Adrenal gland (tissue), 5 donors: ENCODE measurements at regions not wholly inside any gene's neighbourhood (a gene's known extent, or its start where the extent isn't known, plus 50 kb on each side); places are given as distances from the start of the nearest gene placed in this dataset.

Experiments used
- POLR2A ChIP-seq, 2 donors: fragments of 450-650 bp; IDR thresholded peaks; one replicate each; pipeline ENCODE4 v1.6.1; 2017; ENCODE audit warnings: antibody characterized with exemption in 2 of 2, mild to moderate bottlenecking in 2 of 2, moderate library complexity in 1 of 2
- TF ChIP-seq, protein P1 (sequence below), 6 experiments: fragments of 450-650 bp in 4 of 6; fragments of 200-600 bp in 2 of 6; sonication (generic) in 1 of 6; IDR thresholded peaks; 1 replicate in 5 of 6; 2 replicates in 1 of 6; pipeline versions ENCODE4 v1.5.1 to v1.8.0; 2016 to 2021; ENCODE audit warnings: antibody characterized with exemption in 6 of 6, mild to moderate bottlenecking in 2 of 6, moderate library complexity in 1 of 6
- donor health status: DM: no; HTN: no; CAD: no.

DNA sequence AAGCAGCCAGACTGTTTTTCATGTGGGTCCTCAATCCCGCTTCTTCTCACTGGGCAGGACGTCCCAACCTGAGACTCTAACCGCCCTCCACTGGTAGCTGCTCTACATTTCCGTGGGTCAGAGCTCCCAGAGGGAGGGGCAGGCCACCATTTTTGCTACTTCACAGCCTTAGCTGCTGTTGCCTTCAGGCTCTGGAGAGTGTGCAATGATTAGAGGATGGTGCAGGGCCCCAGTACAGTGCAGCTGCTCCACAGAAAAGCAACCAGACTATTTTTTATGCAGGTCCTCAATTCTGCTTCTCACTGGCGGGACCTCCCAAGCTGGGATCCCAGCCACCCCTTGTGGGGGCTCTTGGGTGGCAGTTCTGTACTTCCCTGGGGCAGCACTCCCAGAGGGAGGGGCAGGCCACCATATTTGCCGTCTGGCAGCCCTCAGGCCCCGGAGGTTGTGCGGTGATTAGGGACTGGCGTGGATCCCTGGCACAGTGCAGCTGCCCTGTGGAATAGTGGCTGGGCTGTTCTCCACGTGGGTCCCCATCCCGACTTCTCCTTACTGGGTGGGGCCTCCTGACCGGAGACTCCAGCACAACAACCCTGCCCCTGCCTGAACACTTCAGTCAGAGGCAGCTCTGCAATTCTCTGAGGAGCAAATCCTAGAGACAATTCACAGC lies 647.6 kb upstream of the PKN2 start:
- TF ChIP-seq, protein P1, sequence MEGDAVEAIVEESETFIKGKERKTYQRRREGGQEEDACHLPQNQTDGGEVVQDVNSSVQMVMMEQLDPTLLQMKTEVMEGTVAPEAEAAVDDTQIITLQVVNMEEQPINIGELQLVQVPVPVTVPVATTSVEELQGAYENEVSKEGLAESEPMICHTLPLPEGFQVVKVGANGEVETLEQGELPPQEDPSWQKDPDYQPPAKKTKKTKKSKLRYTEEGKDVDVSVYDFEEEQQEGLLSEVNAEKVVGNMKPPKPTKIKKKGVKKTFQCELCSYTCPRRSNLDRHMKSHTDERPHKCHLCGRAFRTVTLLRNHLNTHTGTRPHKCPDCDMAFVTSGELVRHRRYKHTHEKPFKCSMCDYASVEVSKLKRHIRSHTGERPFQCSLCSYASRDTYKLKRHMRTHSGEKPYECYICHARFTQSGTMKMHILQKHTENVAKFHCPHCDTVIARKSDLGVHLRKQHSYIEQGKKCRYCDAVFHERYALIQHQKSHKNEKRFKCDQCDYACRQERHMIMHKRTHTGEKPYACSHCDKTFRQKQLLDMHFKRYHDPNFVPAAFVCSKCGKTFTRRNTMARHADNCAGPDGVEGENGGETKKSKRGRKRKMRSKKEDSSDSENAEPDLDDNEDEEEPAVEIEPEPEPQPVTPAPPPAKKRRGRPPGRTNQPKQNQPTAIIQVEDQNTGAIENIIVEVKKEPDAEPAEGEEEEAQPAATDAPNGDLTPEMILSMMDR (IDR thresholded peaks at IDR 0.05), result no peak
- no peak for TF ChIP-seq POLR2A (IDR thresholded peaks at IDR 0.05)
